MM.1S (cell line): ENCODE measurements at regions not wholly inside any gene's neighbourhood (a gene's known extent, or its start where the extent isn't known, plus 50 kb on each side); places are given as distances from the start of the nearest gene placed in this dataset.

Source experiments
- EZH2phosphoT487 ChIP-seq: fragments of 300-600 bp; sonication (generic); IDR thresholded peaks from 2 replicates; pipeline ENCODE4 v1.6.1; 2018; ENCODE audit warnings: antibody characterized with exemption, low read length
- TF ChIP-seq, protein P1 (sequence below): fragments of 300-600 bp; sonication (generic); IDR thresholded peaks from 2 replicates; pipeline ENCODE4 v1.5.1; 2016; ENCODE audit warnings: antibody characterized with exemption, low read length, mixed read lengths

DNA sequence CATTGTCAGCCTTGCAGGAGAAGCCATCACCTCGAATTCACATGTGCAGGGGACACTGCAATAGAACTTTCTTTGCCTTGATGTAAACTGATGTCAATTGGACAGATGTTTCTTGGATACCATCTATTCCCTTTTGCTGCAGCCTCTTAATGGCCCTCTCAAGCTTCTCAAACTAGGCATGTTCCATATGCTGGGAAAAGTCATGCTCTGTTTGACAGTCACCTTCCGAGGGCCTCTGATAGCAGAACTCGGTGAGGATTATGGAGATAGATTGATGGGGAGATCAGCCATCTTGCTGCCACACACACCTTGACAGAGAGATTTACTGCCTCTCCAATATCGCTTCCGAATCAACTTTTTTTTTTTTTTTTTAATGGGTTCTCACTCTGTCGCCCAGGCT is 145.8 kb upstream of the NUDT4 start:
- TF ChIP-seq, protein P1, sequence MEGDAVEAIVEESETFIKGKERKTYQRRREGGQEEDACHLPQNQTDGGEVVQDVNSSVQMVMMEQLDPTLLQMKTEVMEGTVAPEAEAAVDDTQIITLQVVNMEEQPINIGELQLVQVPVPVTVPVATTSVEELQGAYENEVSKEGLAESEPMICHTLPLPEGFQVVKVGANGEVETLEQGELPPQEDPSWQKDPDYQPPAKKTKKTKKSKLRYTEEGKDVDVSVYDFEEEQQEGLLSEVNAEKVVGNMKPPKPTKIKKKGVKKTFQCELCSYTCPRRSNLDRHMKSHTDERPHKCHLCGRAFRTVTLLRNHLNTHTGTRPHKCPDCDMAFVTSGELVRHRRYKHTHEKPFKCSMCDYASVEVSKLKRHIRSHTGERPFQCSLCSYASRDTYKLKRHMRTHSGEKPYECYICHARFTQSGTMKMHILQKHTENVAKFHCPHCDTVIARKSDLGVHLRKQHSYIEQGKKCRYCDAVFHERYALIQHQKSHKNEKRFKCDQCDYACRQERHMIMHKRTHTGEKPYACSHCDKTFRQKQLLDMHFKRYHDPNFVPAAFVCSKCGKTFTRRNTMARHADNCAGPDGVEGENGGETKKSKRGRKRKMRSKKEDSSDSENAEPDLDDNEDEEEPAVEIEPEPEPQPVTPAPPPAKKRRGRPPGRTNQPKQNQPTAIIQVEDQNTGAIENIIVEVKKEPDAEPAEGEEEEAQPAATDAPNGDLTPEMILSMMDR = no peak
- no peak for TF ChIP-seq EZH2phosphoT487
